ENCODE measurements at regions not wholly inside any gene's neighbourhood (a gene's known extent, or its start where the extent isn't known, plus 50 kb on each side); places are given as distances from the start of the nearest gene placed in this dataset.

DNA sequence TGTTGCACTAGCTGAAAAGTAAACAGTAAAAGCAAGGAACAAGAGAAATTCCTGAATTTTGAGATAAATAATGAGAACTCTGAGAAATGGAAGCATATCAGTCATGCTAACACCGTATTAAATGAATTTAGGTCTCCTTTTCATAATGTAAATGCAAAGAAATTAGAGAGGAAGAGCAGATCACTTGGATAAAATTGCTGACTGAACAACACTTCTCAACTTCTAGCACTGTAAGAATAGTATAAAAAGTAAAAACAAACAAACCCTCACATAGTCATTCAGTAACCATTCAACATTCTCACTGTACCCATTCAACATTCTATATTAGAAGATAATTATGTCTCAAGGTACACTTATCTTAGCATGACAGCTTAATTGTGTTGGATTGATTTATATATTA is 217.3 kb upstream of the LRFN5 start:
- Mint-ChIP-seq H3K27ac (no peak overlapping the region), H3K36me3 (ENCODE audit: low read depth) (no peaks in the 10 kb centered on the region), H3K4me1 (peaks cover 7% of the 10 kb centered on the region), H3K9me3 (no peaks in the 10 kb centered on the region), H3K4me3 (no peak overlapping the region), H3K27me3 (ENCODE audit: insufficient read depth) (no peaks in the 10 kb centered on the region)
- Histone ChIP-seq H3K9me3 (ENCODE audit: control insufficient read depth, low read length) (no peaks in the 10 kb centered on the region), H3K27ac (ENCODE audit: low read depth, low read length) (no peak overlapping the region), H3K36me3 (ENCODE audit: control insufficient read depth, insufficient read depth, low read length) (no peaks in the 10 kb centered on the region), H3K27me3 (ENCODE audit: control insufficient read depth, insufficient read depth, low read length, poor library complexity, severe bottlenecking) (no peaks in the 10 kb centered on the region), H3K4me1 (ENCODE audit: control insufficient read depth, insufficient read depth, low read length) (no peaks in the 10 kb centered on the region), H3K9ac (ENCODE audit: extremely low read depth, low read length, poor library complexity, severe bottlenecking) (no peak overlapping the region), H3K4me3 (ENCODE audit: low read length) (no peak overlapping the region)
- DNase-seq, result no peak
- TF ChIP-seq, protein P1, sequence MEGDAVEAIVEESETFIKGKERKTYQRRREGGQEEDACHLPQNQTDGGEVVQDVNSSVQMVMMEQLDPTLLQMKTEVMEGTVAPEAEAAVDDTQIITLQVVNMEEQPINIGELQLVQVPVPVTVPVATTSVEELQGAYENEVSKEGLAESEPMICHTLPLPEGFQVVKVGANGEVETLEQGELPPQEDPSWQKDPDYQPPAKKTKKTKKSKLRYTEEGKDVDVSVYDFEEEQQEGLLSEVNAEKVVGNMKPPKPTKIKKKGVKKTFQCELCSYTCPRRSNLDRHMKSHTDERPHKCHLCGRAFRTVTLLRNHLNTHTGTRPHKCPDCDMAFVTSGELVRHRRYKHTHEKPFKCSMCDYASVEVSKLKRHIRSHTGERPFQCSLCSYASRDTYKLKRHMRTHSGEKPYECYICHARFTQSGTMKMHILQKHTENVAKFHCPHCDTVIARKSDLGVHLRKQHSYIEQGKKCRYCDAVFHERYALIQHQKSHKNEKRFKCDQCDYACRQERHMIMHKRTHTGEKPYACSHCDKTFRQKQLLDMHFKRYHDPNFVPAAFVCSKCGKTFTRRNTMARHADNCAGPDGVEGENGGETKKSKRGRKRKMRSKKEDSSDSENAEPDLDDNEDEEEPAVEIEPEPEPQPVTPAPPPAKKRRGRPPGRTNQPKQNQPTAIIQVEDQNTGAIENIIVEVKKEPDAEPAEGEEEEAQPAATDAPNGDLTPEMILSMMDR (conservative IDR thresholded peaks at IDR 0.05), result no peak
- WGBS, 2 experiments (ENCODE audit: insufficient coverage in 1 of 2, insufficient read length in 1 of 2), result 89 to 94% methylated on average over 1 of the region's 1 CpG

GRCh38 chr14:41385797-41386196 is 220.9 kb upstream of the LRFN5 start:
- H3K4me1 Mint-ChIP-seq, result no peaks in the 10 kb centered on the region
- H3K4me1 ChIP-seq (ENCODE audit: control insufficient read depth, insufficient read depth, low read length), result no peaks in the 10 kb centered on the region
- 83% methylated on average over 1 of the region's 1 CpG; no CpG with 5 or more reads in 1 of the 2 experiments for WGBS, 2 experiments (ENCODE audit: insufficient coverage in 1 of 2, insufficient read length in 1 of 2)
- H3K36me3 Mint-ChIP-seq (ENCODE audit: low read depth), result no peaks in the 10 kb centered on the region
- TF ChIP-seq, protein P1 (conservative IDR thresholded peaks at IDR 0.05), result no peak
- no peaks in the 10 kb centered on the region for H3K9me3 Mint-ChIP-seq
- no peaks in the 10 kb centered on the region for H3K27me3 Mint-ChIP-seq (ENCODE audit: insufficient read depth)
- H3K27ac Mint-ChIP-seq, result no peak overlapping the region
- no peaks in the 10 kb centered on the region for H3K36me3 ChIP-seq (ENCODE audit: control insufficient read depth, insufficient read depth, low read length)
- no peaks in the 10 kb centered on the region for H3K27me3 ChIP-seq (ENCODE audit: control insufficient read depth, insufficient read depth, low read length, poor library complexity, severe bottlenecking)
- H3K27ac ChIP-seq (ENCODE audit: low read depth, low read length), result no peak overlapping the region
- H3K4me3 ChIP-seq (ENCODE audit: low read length), result no peak overlapping the region
- H3K9me3 ChIP-seq (ENCODE audit: control insufficient read depth, low read length), result no peaks in the 10 kb centered on the region
- H3K4me3 Mint-ChIP-seq, result no peak overlapping the region
- no peak for DNase-seq
- H3K9ac ChIP-seq (ENCODE audit: extremely low read depth, low read length, poor library complexity, severe bottlenecking), result no peak overlapping the region

DNA sequence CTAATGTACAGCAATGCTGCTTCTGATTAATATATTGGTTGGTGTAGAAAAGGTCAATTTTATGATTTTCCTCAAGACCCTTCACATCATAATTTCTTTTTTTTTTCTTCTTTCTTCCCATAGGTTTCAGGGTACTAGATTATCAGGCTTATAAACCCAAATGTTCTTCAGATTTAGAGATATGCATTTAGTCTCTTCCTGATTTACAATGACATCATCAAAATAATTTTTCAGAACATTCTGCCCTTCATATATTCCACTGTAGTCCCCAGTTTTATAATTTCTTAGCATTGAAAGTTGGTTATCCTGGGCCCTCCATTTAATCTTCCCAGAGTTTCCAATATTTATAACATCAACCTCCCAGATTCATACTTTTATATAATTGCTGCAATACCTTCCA is 226.7 kb upstream of the LRFN5 start:
- H3K9ac ChIP-seq (ENCODE audit: extremely low read depth, low read length, poor library complexity, severe bottlenecking), result no peak overlapping the region
- H3K27me3 ChIP-seq (ENCODE audit: control insufficient read depth, insufficient read depth, low read length, poor library complexity, severe bottlenecking), result no peaks in the 10 kb centered on the region
- H3K27ac Mint-ChIP-seq, result no peak overlapping the region
- H3K27me3 Mint-ChIP-seq (ENCODE audit: insufficient read depth), result no peaks in the 10 kb centered on the region
- no peak overlapping the region for H3K4me3 Mint-ChIP-seq
- TF ChIP-seq, protein P1 (conservative IDR thresholded peaks at IDR 0.05), result no peak
- H3K4me3 ChIP-seq (ENCODE audit: low read length), result no peak overlapping the region
- H3K4me1 Mint-ChIP-seq, result no peaks in the 10 kb centered on the region
- no peak overlapping the region for H3K27ac ChIP-seq (ENCODE audit: low read depth, low read length)
- H3K36me3 ChIP-seq (ENCODE audit: control insufficient read depth, insufficient read depth, low read length), result no peaks in the 10 kb centered on the region
- no peaks in the 10 kb centered on the region for H3K9me3 ChIP-seq (ENCODE audit: control insufficient read depth, low read length)
- no peaks in the 10 kb centered on the region for H3K36me3 Mint-ChIP-seq (ENCODE audit: low read depth)
- no peaks in the 10 kb centered on the region for H3K4me1 ChIP-seq (ENCODE audit: control insufficient read depth, insufficient read depth, low read length)
- no peak for DNase-seq
- no peaks in the 10 kb centered on the region for H3K9me3 Mint-ChIP-seq
